ENCODE measurements at regions not wholly inside any gene's neighbourhood (a gene's known extent, or its start where the extent isn't known, plus 50 kb on each side); places are given as distances from the start of the nearest gene placed in this dataset.

GRCh38 chr15:73001840-73002239, 50.4 kb upstream of the NEO1 start:
- no peak for DNase-seq

GRCh38 chr15:73000293-73000692, 52.0 kb upstream of the NEO1 start:
- DNase-seq = no peak

GRCh38 chr15:72999586-72999985, 52.7 kb upstream of the NEO1 start:
- no peak for DNase-seq

- no peak for DNase-seq
Measured at GRCh38 chr15:72998681-72999466, 53.4 kb upstream of the NEO1 start.

- DNase-seq = no peak
Measured at GRCh38 chr15:72998226-72998625, 54.0 kb upstream of the NEO1 start.

GRCh38 chr15:72995849-72996248, 56.4 kb upstream of the NEO1 start:
- no peak for DNase-seq

GRCh38 chr15:72994534-72995177, 57.6 kb upstream of the NEO1 start:
- peak; percentile 77 for DNase-seq

GRCh38 chr15:72992841-72993252, 59.4 kb upstream of the NEO1 start:
- no peak for DNase-seq

- DNase-seq = no peak
Measured at GRCh38 chr15:72991026-72991425, 61.2 kb upstream of the NEO1 start.

- no peak for DNase-seq
Measured at GRCh38 chr15:72983801-72984545, 68.3 kb upstream of the NEO1 start.

- no peak for DNase-seq
Measured at GRCh38 chr15:72982714-72983113, 69.5 kb upstream of the NEO1 start.

GRCh38 chr15:72980661-72981060, 71.6 kb upstream of the NEO1 start:
- no peak for DNase-seq

- no peak for DNase-seq
Measured at GRCh38 chr15:72979791-72980190, 72.5 kb upstream of the NEO1 start.

- DNase-seq = no peak
Measured at GRCh38 chr15:72979308-72979707, 73.0 kb upstream of the NEO1 start.

GRCh38 chr15:72978223-72978622, 74.0 kb upstream of the NEO1 start:
- no peak for DNase-seq

GRCh38 chr15:72972362-72972761, 79.9 kb upstream of the NEO1 start:
- DNase-seq = no peak

GRCh38 chr15:72971766-72972165, 80.5 kb upstream of the NEO1 start:
- no peak for DNase-seq

- no peak for DNase-seq
Measured at GRCh38 chr15:72970933-72971760, 81.1 kb upstream of the NEO1 start.

GRCh38 chr15:72968531-72968922, 83.7 kb upstream of the NEO1 start:
- peak; percentile 32 for DNase-seq

- DNase-seq = no peak
Measured at GRCh38 chr15:72967811-72968530, 84.3 kb upstream of the NEO1 start.

GRCh38 chr15:72967397-72967796, 84.9 kb upstream of the NEO1 start:
- DNase-seq = no peak

- DNase-seq = no peak
Measured at GRCh38 chr15:72966641-72967040, 85.6 kb upstream of the NEO1 start.
